Choroid plexus epithelial cell (primary cell): ENCODE measurements at regions not wholly inside any gene's neighbourhood (a gene's known extent, or its start where the extent isn't known, plus 50 kb on each side); places are given as distances from the start of the nearest gene placed in this dataset.
A peak's percentile ranks its signal among the peaks of the same experiment; 100 is the strongest.

Experiments
- DNase-seq: peaks from one replicate; pipeline ENCODE4 v3.0.0-alpha.2; 2010; ENCODE audit warnings: low read depth
- H3K4me3 ChIP-seq: 2 replicates; pipeline ENCODE4 v1.5.1; 2011; ENCODE audit warnings: low read depth, mild to moderate bottlenecking, control low read depth, low read length, moderate library complexity
- TF ChIP-seq, protein P1 (sequence below): conservative IDR thresholded peaks from 2 replicates; pipeline ENCODE4 v1.5.1; 2011; ENCODE audit warnings: low read depth, mild to moderate bottlenecking, control low read depth, inconsistent platforms, low read length, moderate library complexity

DNA sequence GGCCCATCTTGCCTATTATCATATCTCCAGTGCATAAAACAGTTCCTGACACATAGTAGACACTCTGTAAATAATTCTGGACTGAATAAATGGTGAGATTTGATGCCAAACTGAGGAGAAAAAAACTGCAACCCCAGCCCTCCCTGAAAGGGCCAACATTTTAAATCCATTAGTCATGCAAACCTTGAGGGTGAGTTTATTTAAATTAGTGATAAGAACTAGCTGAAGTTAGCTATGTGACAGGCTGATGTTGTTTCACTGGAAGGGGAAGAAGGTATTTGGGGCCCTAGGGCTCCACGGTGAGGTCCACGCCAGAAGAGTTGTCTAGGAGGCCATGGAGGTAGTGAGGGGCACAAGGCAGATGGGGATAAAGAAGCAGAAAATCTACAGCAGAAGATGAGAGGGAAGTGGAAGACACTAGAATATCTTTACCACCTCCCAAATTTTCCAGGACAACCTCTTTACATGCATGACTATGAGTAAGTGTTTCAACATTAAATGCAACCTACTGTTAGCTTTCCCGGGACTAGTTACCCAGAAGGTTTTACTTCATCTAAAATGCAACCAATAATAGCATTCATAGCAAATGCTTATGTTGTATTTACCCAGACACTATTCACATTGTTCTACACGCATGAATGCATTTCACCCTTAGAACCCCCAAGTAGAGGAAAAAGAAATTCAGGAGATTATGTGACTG lies 183.2 kb upstream of the LYZL1 start:
- DNase-seq = peak; percentile 90
- TF ChIP-seq, protein P1, sequence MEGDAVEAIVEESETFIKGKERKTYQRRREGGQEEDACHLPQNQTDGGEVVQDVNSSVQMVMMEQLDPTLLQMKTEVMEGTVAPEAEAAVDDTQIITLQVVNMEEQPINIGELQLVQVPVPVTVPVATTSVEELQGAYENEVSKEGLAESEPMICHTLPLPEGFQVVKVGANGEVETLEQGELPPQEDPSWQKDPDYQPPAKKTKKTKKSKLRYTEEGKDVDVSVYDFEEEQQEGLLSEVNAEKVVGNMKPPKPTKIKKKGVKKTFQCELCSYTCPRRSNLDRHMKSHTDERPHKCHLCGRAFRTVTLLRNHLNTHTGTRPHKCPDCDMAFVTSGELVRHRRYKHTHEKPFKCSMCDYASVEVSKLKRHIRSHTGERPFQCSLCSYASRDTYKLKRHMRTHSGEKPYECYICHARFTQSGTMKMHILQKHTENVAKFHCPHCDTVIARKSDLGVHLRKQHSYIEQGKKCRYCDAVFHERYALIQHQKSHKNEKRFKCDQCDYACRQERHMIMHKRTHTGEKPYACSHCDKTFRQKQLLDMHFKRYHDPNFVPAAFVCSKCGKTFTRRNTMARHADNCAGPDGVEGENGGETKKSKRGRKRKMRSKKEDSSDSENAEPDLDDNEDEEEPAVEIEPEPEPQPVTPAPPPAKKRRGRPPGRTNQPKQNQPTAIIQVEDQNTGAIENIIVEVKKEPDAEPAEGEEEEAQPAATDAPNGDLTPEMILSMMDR = no peak
- H3K4me3 ChIP-seq = no peak overlapping the region

DNA sequence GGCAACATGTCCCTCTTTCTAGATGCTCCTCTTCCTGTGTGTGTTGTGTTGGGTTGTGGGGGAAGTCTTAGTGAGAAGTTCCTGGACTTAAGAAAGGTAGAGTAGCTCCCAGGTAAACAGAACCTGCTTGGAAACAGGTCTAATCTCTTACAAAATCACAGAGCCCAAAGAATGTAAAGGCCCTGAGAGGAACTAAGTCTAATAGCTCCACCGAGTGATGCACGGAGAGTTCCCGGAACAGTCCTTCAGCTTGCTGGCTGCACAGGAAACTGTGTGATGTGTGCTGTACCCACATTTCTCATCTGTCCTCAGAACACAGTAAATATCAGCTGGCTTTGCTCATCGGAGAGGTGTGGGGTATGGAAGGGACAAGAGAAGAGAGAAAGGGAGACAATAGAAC lies 182.6 kb upstream of the LYZL1 start:
- DNase-seq = peak; percentile 50
- TF ChIP-seq, protein P1 = no peak

DNA sequence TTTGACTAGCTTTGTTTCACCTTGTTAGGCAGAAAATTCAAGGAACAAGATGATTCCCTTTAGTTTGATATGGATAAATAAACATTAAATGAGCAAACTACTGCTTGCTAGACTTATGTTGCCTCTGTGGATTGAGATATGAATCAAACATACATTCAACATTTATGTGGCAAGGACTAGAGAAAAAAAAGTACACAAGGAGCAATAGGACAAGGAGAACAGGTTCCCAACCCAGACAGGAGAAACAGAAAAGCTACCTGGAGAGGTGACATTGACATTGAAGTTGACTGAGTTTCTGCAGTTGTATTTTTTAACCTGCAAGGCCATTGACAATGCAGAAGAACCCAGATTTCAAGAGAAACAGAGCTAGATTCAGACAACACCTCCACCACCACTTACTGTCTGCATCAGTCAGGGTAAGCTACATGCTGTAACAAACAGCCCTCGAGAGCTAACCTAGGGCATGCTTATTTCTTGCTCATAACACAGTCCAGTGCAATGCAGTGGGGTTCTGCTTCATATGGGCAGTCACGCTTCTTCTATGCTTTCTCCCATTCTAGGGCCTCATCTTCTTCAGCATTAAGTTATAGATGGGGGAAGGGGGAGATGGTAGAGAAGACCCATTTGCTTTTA lies 180.9 kb upstream of the LYZL1 start:
- no peak overlapping the region for H3K4me3 ChIP-seq
- DNase-seq = no peak
- TF ChIP-seq, protein P1 = no peak

More for the DNA sequence above, 182.6 kb upstream of the LYZL1 start:
- no peak overlapping the region for H3K4me3 ChIP-seq

DNA sequence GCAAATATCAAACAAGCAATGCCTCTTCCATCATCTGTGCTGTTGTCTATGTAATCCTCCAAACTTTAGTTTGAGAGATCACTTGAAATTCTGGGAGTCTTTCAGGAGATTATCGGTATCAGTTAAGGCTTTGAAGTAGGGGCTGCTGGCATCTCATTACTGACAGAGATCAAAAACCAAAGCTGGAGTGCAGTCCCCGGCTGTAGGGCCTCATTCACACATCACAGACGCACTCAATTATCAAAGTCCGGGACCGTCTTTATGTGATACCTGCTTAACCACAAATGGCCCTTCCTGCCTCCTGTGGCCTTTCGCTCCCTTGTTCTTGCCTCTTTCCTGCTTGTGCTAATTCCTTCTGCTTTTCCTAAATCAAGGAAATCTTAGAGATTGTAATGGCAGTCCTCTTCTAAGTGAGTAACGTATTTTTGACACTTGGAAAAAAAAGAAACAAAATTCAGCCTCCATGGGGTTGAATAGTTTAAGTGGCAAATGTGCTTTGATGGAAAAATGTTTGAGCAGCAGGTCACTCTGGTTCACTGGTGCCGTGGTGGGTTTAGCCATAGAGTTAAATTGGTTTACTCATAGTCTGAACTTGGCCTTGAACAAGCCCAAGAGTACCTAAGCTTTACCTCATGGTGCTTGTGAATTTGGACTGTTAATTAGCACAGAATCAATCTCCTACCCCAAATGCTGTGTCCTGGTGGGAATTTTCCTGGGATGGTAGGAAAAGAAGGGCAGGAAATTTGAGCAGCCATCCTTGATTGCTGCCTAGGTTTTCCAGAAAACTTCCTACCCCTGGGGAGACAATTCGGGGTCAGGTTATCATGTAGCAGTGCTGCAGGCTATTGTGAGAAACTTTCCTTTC lies 178.9 kb upstream of the LYZL1 start:
- DNase-seq = no peak
- no peak overlapping the region for H3K4me3 ChIP-seq
- TF ChIP-seq, protein P1 = no peak

DNA sequence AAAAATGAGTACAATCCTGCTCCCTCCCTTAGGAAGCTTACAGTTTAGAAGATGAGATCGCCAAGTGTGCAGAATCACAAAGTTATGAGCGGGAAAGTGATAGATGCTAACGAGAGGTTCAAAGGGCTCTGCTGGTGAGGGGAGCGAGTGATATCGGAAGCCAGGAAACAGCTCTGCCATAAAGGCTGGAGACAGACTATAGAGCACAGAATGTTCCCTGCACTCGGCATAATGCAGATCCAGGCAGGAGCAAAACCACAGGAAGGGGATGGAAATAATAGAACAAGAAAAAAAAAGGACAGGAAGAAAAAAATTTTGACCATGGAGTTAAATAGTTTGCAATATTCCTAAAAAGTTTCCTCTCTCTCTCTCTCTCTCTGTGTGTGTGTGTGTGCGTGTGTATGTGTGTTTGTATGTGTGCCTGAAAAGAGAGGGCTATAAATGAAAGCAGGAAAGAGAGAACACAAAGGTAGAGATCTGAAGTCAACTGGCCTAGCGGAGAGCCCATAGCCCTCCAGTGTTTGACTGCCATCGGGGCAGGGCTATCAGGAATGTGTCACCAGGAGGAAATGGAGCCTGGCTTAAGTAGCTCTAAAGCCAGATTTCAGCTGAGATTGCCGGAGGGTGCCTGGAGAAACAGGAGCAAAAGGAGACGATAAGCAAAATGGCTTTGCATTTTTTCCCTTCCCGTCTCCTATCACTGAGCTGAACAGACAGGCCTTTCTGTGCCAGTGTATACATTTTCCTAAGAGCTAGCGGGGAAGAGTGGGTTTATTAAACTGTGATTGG lies 175.8 kb upstream of the LYZL1 start:
- TF ChIP-seq, protein P1 = no peak
- DNase-seq = no peak
- no peak overlapping the region for H3K4me3 ChIP-seq

DNA sequence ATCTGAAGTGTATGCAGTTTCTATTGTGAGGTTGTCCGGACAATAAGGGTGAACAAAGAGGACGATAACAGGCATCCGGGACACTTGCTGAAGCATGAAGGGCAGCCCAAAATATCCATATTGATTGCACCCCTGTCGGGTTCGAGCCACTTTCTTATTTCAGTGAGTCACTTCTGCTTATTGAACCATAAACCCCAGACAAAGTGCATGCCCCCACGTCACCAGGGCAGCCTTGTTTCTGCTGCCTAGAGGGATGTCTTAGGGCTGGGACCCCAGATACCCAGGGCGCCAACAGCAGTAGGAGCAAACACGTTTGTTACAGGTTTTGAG lies 175.3 kb upstream of the LYZL1 start:
- TF ChIP-seq, protein P1 = no peak
- DNase-seq = no peak
- no peak overlapping the region for H3K4me3 ChIP-seq
